ENCODE measurements at regions not wholly inside any gene's neighbourhood (a gene's known extent, or its start where the extent isn't known, plus 50 kb on each side); places are given as distances from the start of the nearest gene placed in this dataset.

DNA sequence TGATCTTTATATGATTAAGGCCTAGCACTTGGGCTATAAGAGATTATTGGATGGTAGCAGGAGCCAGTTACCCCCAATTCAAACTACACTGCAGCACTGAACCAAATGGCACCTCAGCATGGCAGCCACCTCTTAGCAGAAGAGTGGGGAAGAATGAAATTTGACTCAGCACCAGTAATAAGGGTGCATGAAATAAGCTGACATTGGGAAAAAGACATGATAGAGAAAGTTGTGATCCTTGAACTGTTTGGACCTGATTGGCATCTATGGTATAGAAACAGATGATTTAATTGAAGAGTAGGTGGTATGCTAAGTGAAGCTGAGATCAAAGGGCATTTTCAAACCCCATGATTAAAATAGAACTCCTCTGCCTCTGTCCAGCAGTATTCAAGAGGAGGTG lies 389.5 kb downstream of the FOXG1 start:
- Histone ChIP-seq H3K27ac (ENCODE audit: insufficient read depth, low read length) (no peak overlapping the region), H4K20me1 (ENCODE audit: insufficient read depth, low read length) (no peaks in the 10 kb centered on the region), H3K56ac (ENCODE audit: extremely low read depth, insufficient read depth, low read length) (no peak overlapping the region), H3K27me3 (ENCODE audit: control insufficient read depth, insufficient read depth, low read length) (no peaks in the 10 kb centered on the region), H3K9me1 (ENCODE audit: insufficient read depth, low read length) (no peaks in the 10 kb centered on the region), H2BK5ac (ENCODE audit: low read depth, low read length, poor library complexity, severe bottlenecking) (no peak overlapping the region), H3K23ac (ENCODE audit: low read depth, low read length) (no peak overlapping the region), H2AK5ac (ENCODE audit: low read depth, low read length) (no peak overlapping the region), H3K36me3 (ENCODE audit: control insufficient read depth, insufficient read depth, low read length) (no peaks in the 10 kb centered on the region), H3K4ac (ENCODE audit: low read depth, low read length) (no peak overlapping the region), H2BK15ac (ENCODE audit: low read depth, low read length) (no peak overlapping the region), H4K5ac (ENCODE audit: low read depth, low read length) (no peak overlapping the region), H2BK20ac (ENCODE audit: low read depth, low read length) (no peak overlapping the region), H3K9me3 (ENCODE audit: control insufficient read depth, insufficient read depth, low read length) (no peaks in the 10 kb centered on the region), H3K18ac (ENCODE audit: low read depth, low read length) (no peak overlapping the region), H4K8ac (ENCODE audit: low read depth in 2 of 2, low read length in 2 of 2) (no peak overlapping the region), H2AK9ac (replicated peaks; ENCODE audit: low read depth, low read length, poor library complexity) (no peak overlapping the region), H3K4me1 (ENCODE audit: control insufficient read depth, insufficient read depth, low read length) (no peaks in the 10 kb centered on the region), H2AFZ (replicated peaks; ENCODE audit: low read length, poor library complexity) (no peak overlapping the region), H3K4me3 (ENCODE audit: insufficient read depth, low read depth, low read length) (no peak overlapping the region), H4K91ac (ENCODE audit: insufficient read depth, low read depth, low read length) (no peak overlapping the region), H3K14ac (replicated peaks; ENCODE audit: low read depth, low read length) (no peak overlapping the region), H3K79me1 (ENCODE audit: low read depth in 1 of 2, low read length in 2 of 2) (no peaks in the 10 kb centered on the region), H2BK120ac (ENCODE audit: low read depth, low read length) (no peak overlapping the region), H3K4me2 (ENCODE audit: low read depth, low read length) (no peak overlapping the region), H3K9ac (ENCODE audit: low read depth, low read length) (no peak overlapping the region)
- intact Hi-C loops (cut with micrococcal nuclease) (loop anchor here (5.0 kb wide), 1 partner anchor 371 kb away; no protein-coding TSS in a partner anchor), in situ Hi-C loops (cut with MboI; ENCODE audit: low sequenced_read_pairs) (no loop called here), dilution Hi-C loops (cut with HindIII; ENCODE audit: low sequenced_read_pairs, unreplicated experiment) (no loop called here)
- POLR2A ChIA-PET (ENCODE audit: unreplicated experiment): no interaction called here
- no peak for TF ChIP-seq POLR2A (IDR thresholded peaks at IDR 0.05; ENCODE audit: low read depth, low read length)
- no peak for TF ChIP-seq RFX5 (IDR thresholded peaks at IDR 0.05; ENCODE audit: low read depth, low read length)
- TF ChIP-seq MXI1 (IDR thresholded peaks at IDR 0.05; ENCODE audit: borderline replicate concordance, low read depth, low read length): no peak
- TF ChIP-seq RAD21 (IDR thresholded peaks at IDR 0.05; ENCODE audit: low read length): no peak
- no peak for TF ChIP-seq CEBPB (IDR thresholded peaks at IDR 0.05; ENCODE audit: low read depth, low read length)
- no peak for TF ChIP-seq SMC3 (IDR thresholded peaks at IDR 0.05; ENCODE audit: low read depth, low read length)
- TF ChIP-seq, protein P1, sequence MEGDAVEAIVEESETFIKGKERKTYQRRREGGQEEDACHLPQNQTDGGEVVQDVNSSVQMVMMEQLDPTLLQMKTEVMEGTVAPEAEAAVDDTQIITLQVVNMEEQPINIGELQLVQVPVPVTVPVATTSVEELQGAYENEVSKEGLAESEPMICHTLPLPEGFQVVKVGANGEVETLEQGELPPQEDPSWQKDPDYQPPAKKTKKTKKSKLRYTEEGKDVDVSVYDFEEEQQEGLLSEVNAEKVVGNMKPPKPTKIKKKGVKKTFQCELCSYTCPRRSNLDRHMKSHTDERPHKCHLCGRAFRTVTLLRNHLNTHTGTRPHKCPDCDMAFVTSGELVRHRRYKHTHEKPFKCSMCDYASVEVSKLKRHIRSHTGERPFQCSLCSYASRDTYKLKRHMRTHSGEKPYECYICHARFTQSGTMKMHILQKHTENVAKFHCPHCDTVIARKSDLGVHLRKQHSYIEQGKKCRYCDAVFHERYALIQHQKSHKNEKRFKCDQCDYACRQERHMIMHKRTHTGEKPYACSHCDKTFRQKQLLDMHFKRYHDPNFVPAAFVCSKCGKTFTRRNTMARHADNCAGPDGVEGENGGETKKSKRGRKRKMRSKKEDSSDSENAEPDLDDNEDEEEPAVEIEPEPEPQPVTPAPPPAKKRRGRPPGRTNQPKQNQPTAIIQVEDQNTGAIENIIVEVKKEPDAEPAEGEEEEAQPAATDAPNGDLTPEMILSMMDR (conservative IDR thresholded peaks at IDR 0.05; ENCODE audit: low read depth, low read length): no peak
- TF ChIP-seq CHD1 (IDR thresholded peaks at IDR 0.05; ENCODE audit: low read depth, low read length): no peak
- TF ChIP-seq MAZ (IDR thresholded peaks at IDR 0.05; ENCODE audit: borderline replicate concordance, low read depth, low read length): no peak
- TF ChIP-seq MAFK (IDR thresholded peaks at IDR 0.05; ENCODE audit: low read depth, low read length): no peak
- no peak for TF ChIP-seq NFE2L2 (IDR thresholded peaks at IDR 0.05; ENCODE audit: low read depth, low read length)
- TF ChIP-seq BHLHE40 (IDR thresholded peaks at IDR 0.05; ENCODE audit: low read depth, low read length): no peak
- no peak for TF ChIP-seq USF2 (IDR thresholded peaks at IDR 0.05; ENCODE audit: low read depth, low read length)
- TF ChIP-seq FOS (IDR thresholded peaks at IDR 0.05; ENCODE audit: low read depth, low read length): no peak
- TF ChIP-seq RCOR1 (IDR thresholded peaks at IDR 0.05; ENCODE audit: insufficient replicate concordance, low read length): no peak
- no peak for TF ChIP-seq ELK1 (IDR thresholded peaks at IDR 0.05; ENCODE audit: borderline replicate concordance, low read depth, low read length)
- CTCF ChIA-PET: no interaction called here
- no TSS peak for BruUV-seq (replicated peaks)
- no peak for ATAC-seq (ENCODE audit: low read depth)
- DNase-seq: no peak

Data from IMR-90 (cell line).